ENCODE measurements at regions not wholly inside any gene's neighbourhood (a gene's known extent, or its start where the extent isn't known, plus 50 kb on each side); places are given as distances from the start of the nearest gene placed in this dataset.

- no peak for DNase-seq (ENCODE audit: extremely low spot score, unreplicated experiment)
- Mint-ChIP-seq H3K27ac (no peak overlapping the region), H3K9me3 (peaks cover 5% of the 10 kb centered on the region), H3K36me3 (no peaks in the 10 kb centered on the region), H3K4me1 (ENCODE audit: unreplicated experiment) (no peaks in the 10 kb centered on the region), H3K4me3 (no peak overlapping the region), H3K27me3 (peaks cover 3% of the 10 kb centered on the region)
- TF ChIP-seq, protein P1, sequence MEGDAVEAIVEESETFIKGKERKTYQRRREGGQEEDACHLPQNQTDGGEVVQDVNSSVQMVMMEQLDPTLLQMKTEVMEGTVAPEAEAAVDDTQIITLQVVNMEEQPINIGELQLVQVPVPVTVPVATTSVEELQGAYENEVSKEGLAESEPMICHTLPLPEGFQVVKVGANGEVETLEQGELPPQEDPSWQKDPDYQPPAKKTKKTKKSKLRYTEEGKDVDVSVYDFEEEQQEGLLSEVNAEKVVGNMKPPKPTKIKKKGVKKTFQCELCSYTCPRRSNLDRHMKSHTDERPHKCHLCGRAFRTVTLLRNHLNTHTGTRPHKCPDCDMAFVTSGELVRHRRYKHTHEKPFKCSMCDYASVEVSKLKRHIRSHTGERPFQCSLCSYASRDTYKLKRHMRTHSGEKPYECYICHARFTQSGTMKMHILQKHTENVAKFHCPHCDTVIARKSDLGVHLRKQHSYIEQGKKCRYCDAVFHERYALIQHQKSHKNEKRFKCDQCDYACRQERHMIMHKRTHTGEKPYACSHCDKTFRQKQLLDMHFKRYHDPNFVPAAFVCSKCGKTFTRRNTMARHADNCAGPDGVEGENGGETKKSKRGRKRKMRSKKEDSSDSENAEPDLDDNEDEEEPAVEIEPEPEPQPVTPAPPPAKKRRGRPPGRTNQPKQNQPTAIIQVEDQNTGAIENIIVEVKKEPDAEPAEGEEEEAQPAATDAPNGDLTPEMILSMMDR (conservative IDR thresholded peaks at IDR 0.05): no peak
Observed at GRCh38 chr12:59122784-59123183, 202.5 kb upstream of the LRIG3 start.

GRCh38 chr12:59121451-59121850, 201.1 kb upstream of the LRIG3 start:
- Mint-ChIP-seq H3K9me3 (peaks cover 5% of the 10 kb centered on the region), H3K4me1 (ENCODE audit: unreplicated experiment) (no peaks in the 10 kb centered on the region), H3K27ac (no peak overlapping the region), H3K27me3 (peaks cover 3% of the 10 kb centered on the region), H3K4me3 (no peak overlapping the region), H3K36me3 (no peaks in the 10 kb centered on the region)
- no peak for DNase-seq (ENCODE audit: extremely low spot score, unreplicated experiment)
- TF ChIP-seq, protein P1 (conservative IDR thresholded peaks at IDR 0.05): no peak

GRCh38 chr12:59119676-59120075, 199.4 kb upstream of the LRIG3 start:
- Mint-ChIP-seq H3K36me3 (no peaks in the 10 kb centered on the region), H3K27ac (no peak overlapping the region), H3K4me3 (no peak overlapping the region), H3K9me3 (peaks cover 5% of the 10 kb centered on the region), H3K4me1 (ENCODE audit: unreplicated experiment) (peaks cover 9% of the 10 kb centered on the region), H3K27me3 (peaks cover 3% of the 10 kb centered on the region)
- TF ChIP-seq, protein P1 (conservative IDR thresholded peaks at IDR 0.05): no peak
- no peak for DNase-seq (ENCODE audit: extremely low spot score, unreplicated experiment)

DNA sequence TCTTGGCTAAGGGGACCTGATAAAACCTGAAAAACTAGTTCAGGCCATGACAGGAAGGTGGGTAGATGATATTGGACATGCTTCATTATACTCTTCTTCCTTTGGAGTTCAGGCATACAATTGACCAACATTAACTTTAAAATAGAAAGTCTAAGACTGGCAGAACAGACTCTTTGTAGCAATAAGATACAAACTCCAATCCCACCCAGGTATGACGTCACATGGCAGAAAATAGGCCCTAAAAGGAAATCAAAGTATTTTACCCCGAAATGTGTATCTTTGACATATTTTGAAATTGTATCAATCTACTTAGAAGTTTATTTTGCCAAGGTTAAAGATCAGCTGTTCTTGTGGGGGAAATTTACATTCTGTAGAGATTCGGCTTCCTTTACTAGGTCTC, 198.1 kb upstream of the LRIG3 start:
- no peak overlapping the region for H3K4me3 Mint-ChIP-seq
- H3K27ac Mint-ChIP-seq: no peak overlapping the region
- H3K27me3 Mint-ChIP-seq: peaks cover 3% of the 10 kb centered on the region
- H3K36me3 Mint-ChIP-seq: no peaks in the 10 kb centered on the region
- TF ChIP-seq, protein P1 (conservative IDR thresholded peaks at IDR 0.05): no peak
- DNase-seq (ENCODE audit: extremely low spot score, unreplicated experiment): no peak
- H3K4me1 Mint-ChIP-seq (ENCODE audit: unreplicated experiment): peaks cover 15% of the 10 kb centered on the region
- H3K9me3 Mint-ChIP-seq: peaks cover 5% of the 10 kb centered on the region

DNA sequence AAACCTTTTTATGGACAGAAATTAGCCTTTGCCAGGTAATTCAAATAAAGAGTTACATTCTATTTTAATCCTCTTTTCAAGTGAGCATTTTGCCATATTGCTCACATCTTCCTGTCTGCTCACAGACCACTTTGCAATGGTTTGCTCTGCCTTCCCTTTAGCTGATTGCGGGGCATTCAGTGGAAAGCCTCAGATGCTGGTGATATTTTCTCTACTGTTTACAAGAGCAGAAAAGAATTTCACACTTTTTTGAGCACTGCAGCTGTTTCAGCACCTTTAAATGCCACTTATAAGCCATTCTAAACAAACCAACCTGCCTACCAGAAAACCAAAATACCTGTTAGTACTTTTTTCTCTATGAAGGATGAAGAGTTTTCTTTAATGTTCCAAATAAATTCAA, 195.7 kb upstream of the LRIG3 start:
- Mint-ChIP-seq H3K9me3 (peaks cover 5% of the 10 kb centered on the region), H3K27ac (no peak overlapping the region), H3K4me3 (no peak overlapping the region), H3K4me1 (ENCODE audit: unreplicated experiment) (peaks cover 21% of the 10 kb centered on the region), H3K27me3 (no peaks in the 10 kb centered on the region), H3K36me3 (no peaks in the 10 kb centered on the region)
- DNase-seq (ENCODE audit: extremely low spot score, unreplicated experiment): no peak
- TF ChIP-seq, protein P1 (conservative IDR thresholded peaks at IDR 0.05): no peak

DNA sequence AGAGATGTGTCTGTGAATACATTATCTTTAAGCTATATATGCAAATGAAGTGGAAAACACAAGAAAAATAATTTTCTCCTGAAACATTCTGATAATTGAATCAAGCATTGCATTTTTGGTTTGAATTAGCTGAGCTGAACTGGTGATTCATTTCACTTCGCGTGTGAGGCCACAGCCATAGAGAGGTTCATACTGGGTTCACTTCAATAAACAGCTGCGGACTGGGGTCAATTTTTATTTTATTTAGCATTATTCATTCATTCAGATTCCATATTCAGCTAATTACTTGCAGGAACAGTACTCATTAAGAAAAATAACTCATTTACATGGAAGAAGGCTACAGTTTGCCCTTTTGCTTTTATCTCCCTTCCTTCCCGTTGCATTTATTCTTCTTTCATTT, 195.2 kb upstream of the LRIG3 start:
- Mint-ChIP-seq H3K4me3 (no peak overlapping the region), H3K27me3 (no peaks in the 10 kb centered on the region), H3K36me3 (no peaks in the 10 kb centered on the region), H3K27ac (no peak overlapping the region), H3K4me1 (ENCODE audit: unreplicated experiment) (peaks cover 21% of the 10 kb centered on the region), H3K9me3 (peaks cover 5% of the 10 kb centered on the region)
- TF ChIP-seq, protein P1 (conservative IDR thresholded peaks at IDR 0.05): no peak
- no peak for DNase-seq (ENCODE audit: extremely low spot score, unreplicated experiment)
